NCI-H82 (cell line): ENCODE measurements at regions not wholly inside any gene's neighbourhood (a gene's known extent, or its start where the extent isn't known, plus 50 kb on each side); places are given as distances from the start of the nearest gene placed in this dataset.

Experiments
- DNase-seq: peaks from one replicate; lab custom pipeline; 2025; lab: John Stamatoyannopoulos, UW

GRCh38 chr3:150267288-150267687, 140.8 kb upstream of the TSC22D2 start:
- no peak for DNase-seq

- peak; percentile 58 for DNase-seq
These were observed 142.8 kb upstream of the TSC22D2 start for GRCh38 chr3:150265305-150265704.

GRCh38 chr3:150264561-150265279, 143.4 kb upstream of the TSC22D2 start:
- DNase-seq: no peak

- DNase-seq: no peak
These were observed 146.1 kb upstream of the TSC22D2 start for GRCh38 chr3:150261958-150262357.

GRCh38 chr3:150261418-150261817, 146.7 kb upstream of the TSC22D2 start:
- DNase-seq: no peak

GRCh38 chr3:150260398-150260710, 147.7 kb upstream of the TSC22D2 start:
- no peak for DNase-seq

GRCh38 chr3:150259526-150260397, 148.3 kb upstream of the TSC22D2 start:
- no peak for DNase-seq

- DNase-seq: no peak
These were observed 151.3 kb upstream of the TSC22D2 start for GRCh38 chr3:150256782-150257181.

- no peak for DNase-seq
These were observed 151.8 kb upstream of the TSC22D2 start for GRCh38 chr3:150256318-150256717.

- no peak for DNase-seq
These were observed 152.3 kb upstream of the TSC22D2 start for GRCh38 chr3:150255826-150256225.

- DNase-seq: no peak
These were observed 152.7 kb upstream of the TSC22D2 start for GRCh38 chr3:150255413-150255812.

- no peak for DNase-seq
These were observed 153.8 kb upstream of the TSC22D2 start for GRCh38 chr3:150254309-150254708.

GRCh38 chr3:150253622-150254021, 154.5 kb upstream of the TSC22D2 start:
- peak; percentile 48 for DNase-seq

GRCh38 chr3:150252462-150252861, 155.6 kb upstream of the TSC22D2 start:
- no peak for DNase-seq

- DNase-seq: peak; percentile 24
These were observed 156.7 kb upstream of the TSC22D2 start for GRCh38 chr3:150251187-150252062.

- peak; percentile 86 for DNase-seq
These were observed 158.2 kb upstream of the TSC22D2 start for GRCh38 chr3:150249779-150250470.

- no peak for DNase-seq
These were observed 159.0 kb upstream of the TSC22D2 start for GRCh38 chr3:150248888-150249681.

GRCh38 chr3:150248116-150248887, 159.8 kb upstream of the TSC22D2 start:
- DNase-seq: peak; percentile 40

GRCh38 chr3:150247441-150247840, 160.7 kb upstream of the TSC22D2 start:
- DNase-seq: peak; percentile 87

GRCh38 chr3:150243466-150243865, 164.6 kb upstream of the TSC22D2 start:
- DNase-seq: no peak
